ENCODE measurements at regions not wholly inside any gene's neighbourhood (a gene's known extent, or its start where the extent isn't known, plus 50 kb on each side); places are given as distances from the start of the nearest gene placed in this dataset.
"Not testable (repeated sequence)": the region's sequence is repeated elsewhere in the genome, so short reads cannot be mapped to it uniquely, and the experiment has no call there.

DNA sequence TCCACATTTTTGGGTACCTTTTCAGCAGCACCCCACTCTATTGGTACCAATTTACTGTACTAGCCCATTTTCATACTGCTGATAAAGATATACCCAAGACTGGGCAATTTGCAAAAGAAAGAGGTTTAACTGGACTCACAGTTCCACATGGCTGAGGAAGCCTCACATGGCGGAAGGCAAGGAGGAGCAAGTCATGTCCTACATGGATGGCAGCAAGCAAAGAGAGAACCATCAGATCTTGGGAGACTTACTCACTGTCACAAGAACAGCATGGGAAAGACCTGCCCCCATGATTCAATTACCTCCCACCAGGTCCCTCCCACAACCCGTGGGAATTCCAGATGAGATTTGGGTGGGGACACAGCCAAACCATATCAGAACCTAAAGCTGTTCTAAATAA lies 58.5 kb upstream of the ATP5MC3 start:
- H3K79me2 ChIP-seq (ENCODE audit: control insufficient read depth in 1 of 2, insufficient read depth in 2 of 2, low read length in 2 of 2); H3K23ac ChIP-seq (ENCODE audit: insufficient read length); H2AFZ ChIP-seq (ENCODE audit: low read length); H3K4me3 ChIP-seq (ENCODE audit: extremely low read depth in 1 of 4, insufficient read depth in 2 of 4, low read depth in 3 of 4, low read length in 4 of 4); H4K20me1 ChIP-seq (replicated peaks in 1 of 2; ENCODE audit: control insufficient read depth in 1 of 2, insufficient read depth in 2 of 2, low read length in 2 of 2); POLR2A ChIA-PET (ENCODE audit: partially characterized antibody); H3K79me1 ChIP-seq (ENCODE audit: low read depth, low read length); H3K4me1 ChIP-seq (replicated peaks in 1 of 4; ENCODE audit: control insufficient read depth in 3 of 4, insufficient read depth in 4 of 4, low read length in 3 of 4); H3K4me2 ChIP-seq (ENCODE audit: insufficient read depth in 1 of 2, low read depth in 2 of 2, low read length in 2 of 2); H4K91ac ChIP-seq (replicated peaks; ENCODE audit: insufficient read length, low read length); H2BK12ac ChIP-seq (ENCODE audit: low read depth, low read length); H3K27ac ChIP-seq (ENCODE audit: low read depth, low read length); H2BK120ac ChIP-seq (replicated peaks; ENCODE audit: low read depth, low read length); H3K56ac ChIP-seq (replicated peaks; ENCODE audit: insufficient read length, low read depth, low read length); H3K36me3 ChIP-seq (ENCODE audit: control insufficient read depth in 2 of 4, insufficient read depth in 4 of 4, low read length in 3 of 4); H3K4ac ChIP-seq (replicated peaks; ENCODE audit: insufficient read length, low read depth, low read length); H3K14ac ChIP-seq (ENCODE audit: insufficient read length); H3K9ac ChIP-seq (replicated peaks in 1 of 4; ENCODE audit: extremely low read depth in 1 of 4, low read depth in 3 of 4, low read length in 3 of 4); H4K8ac ChIP-seq (ENCODE audit: extremely low read depth, insufficient read depth, low read length); H2BK15ac ChIP-seq (ENCODE audit: low read length); H3K27me3 ChIP-seq (replicated peaks in 1 of 4; ENCODE audit: control insufficient read depth in 3 of 4, extremely low read depth in 1 of 4, insufficient read depth in 3 of 4, low read length in 3 of 4); FAIRE-seq; H2BK5ac ChIP-seq (ENCODE audit: low read depth, low read length); H3K23me2 ChIP-seq (ENCODE audit: low read depth, low read length); DNase-seq (ENCODE audit: low read depth in 1 of 2, low spot score in 2 of 2); H3K18ac ChIP-seq (ENCODE audit: extremely low read depth, low read length); H4K5ac ChIP-seq (ENCODE audit: insufficient read length, low read depth, low read length); H2BK20ac ChIP-seq (ENCODE audit: low read length); H2AK5ac ChIP-seq (ENCODE audit: low read depth, low read length): not testable (repeated sequence)
- peaks cover 13 to 14% of the 10 kb centered on the region in 2 experiments for H3K9me3 ChIP-seq (ENCODE audit: insufficient read depth in 2 of 2, low read depth in 1 of 2, low read length in 1 of 2)
- CTCF ChIA-PET (ENCODE audit: partially characterized antibody): interaction anchor here (1.2 to 2.8 kb wide), 3 partner anchors 9 to 35 kb away, joined by 4 to 29 read pairs (median 4); no protein-coding TSS in a partner anchor
- WGBS, 2 experiments (ENCODE audit: extremely low coverage in 1 of 2, insufficient coverage in 1 of 2, insufficient read length in 1 of 2, insufficient replicate concordance in 2 of 2, low coverage in 1 of 2, low lambda C conversion rate in 2 of 2, missing lambda C conversion rate in 1 of 2): 96% methylated on average over 2 of the region's 2 CpGs; no CpG with 5 or more reads in 1 of the 2 experiments

All from H1 (cell line).